ENCODE measurements at regions not wholly inside any gene's neighbourhood (a gene's known extent, or its start where the extent isn't known, plus 50 kb on each side); places are given as distances from the start of the nearest gene placed in this dataset.

DNA sequence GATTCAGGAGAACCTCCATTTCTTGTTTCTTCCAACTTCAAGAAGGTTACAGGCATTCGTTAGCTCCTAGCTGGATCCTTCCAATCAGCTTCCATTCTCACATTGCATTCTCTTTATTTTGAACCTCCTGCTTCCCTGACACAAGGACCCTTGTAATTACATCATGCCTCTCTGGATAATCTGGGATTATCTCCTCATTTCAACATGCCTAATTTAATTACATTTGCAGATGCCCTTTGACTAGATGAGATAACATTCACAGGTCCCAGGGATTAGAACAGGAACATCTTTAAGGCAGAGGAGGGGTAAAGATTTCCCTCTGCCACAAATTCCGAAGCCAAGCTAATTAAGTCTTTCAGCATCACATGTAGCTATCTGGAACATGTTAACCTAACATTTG is 753.8 kb upstream of the PCDH7 start:
- TF ChIP-seq, protein P1, sequence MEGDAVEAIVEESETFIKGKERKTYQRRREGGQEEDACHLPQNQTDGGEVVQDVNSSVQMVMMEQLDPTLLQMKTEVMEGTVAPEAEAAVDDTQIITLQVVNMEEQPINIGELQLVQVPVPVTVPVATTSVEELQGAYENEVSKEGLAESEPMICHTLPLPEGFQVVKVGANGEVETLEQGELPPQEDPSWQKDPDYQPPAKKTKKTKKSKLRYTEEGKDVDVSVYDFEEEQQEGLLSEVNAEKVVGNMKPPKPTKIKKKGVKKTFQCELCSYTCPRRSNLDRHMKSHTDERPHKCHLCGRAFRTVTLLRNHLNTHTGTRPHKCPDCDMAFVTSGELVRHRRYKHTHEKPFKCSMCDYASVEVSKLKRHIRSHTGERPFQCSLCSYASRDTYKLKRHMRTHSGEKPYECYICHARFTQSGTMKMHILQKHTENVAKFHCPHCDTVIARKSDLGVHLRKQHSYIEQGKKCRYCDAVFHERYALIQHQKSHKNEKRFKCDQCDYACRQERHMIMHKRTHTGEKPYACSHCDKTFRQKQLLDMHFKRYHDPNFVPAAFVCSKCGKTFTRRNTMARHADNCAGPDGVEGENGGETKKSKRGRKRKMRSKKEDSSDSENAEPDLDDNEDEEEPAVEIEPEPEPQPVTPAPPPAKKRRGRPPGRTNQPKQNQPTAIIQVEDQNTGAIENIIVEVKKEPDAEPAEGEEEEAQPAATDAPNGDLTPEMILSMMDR (IDR thresholded peaks at IDR 0.05): no peak
- TF ChIP-seq EP300 (IDR thresholded peaks at IDR 0.05): no peak
- TF ChIP-seq POLR2A (IDR thresholded peaks at IDR 0.05): no peak
